ENCODE measurements at regions not wholly inside any gene's neighbourhood (a gene's known extent, or its start where the extent isn't known, plus 50 kb on each side); places are given as distances from the start of the nearest gene placed in this dataset.

- no peak overlapping the region for H3K4me3 ChIP-seq (ENCODE audit: control insufficient read depth in 2 of 3, extremely low read depth in 1 of 3, insufficient read depth in 2 of 3, low read depth in 1 of 3, low read length in 3 of 3)
- dilution Hi-C loops (cut with MboI; ENCODE audit: extremely low pct_ligation_motif_present, low sequenced_read_pairs): no loop called here
Measured at GRCh38 chr18:77876319-77876865, 626.7 kb downstream of the GALR1 start.

GRCh38 chr18:77879829-77880228 is 630.2 kb downstream of the GALR1 start:
- Histone ChIP-seq H2AFZ (ENCODE audit: control insufficient read depth, low read length) (no peak overlapping the region), H3K9ac (ENCODE audit: control insufficient read depth, extremely low read depth, insufficient read depth, low read length) (no peak overlapping the region), H3K4me3 (ENCODE audit: control insufficient read depth in 2 of 3, extremely low read depth in 1 of 3, insufficient read depth in 2 of 3, low read depth in 1 of 3, low read length in 3 of 3) (no peak overlapping the region), H4K20me1 (ENCODE audit: control insufficient read depth, extremely low read depth, insufficient read depth, low read length) (no peaks in the 10 kb centered on the region), H3K27ac (ENCODE audit: control insufficient read depth, insufficient read depth, low read length) (no peak overlapping the region), H3K9me1 (ENCODE audit: control insufficient read depth, extremely low read depth, insufficient read depth, low read length) (no peaks in the 10 kb centered on the region), H3K36me3 (ENCODE audit: control insufficient read depth in 2 of 2, extremely low read depth in 1 of 2, insufficient read depth in 2 of 2, low read length in 2 of 2) (no peaks in the 10 kb centered on the region), H3K4me1 (ENCODE audit: control insufficient read depth, extremely low read depth, insufficient read depth, low read length) (no peaks in the 10 kb centered on the region), H3K79me2 (ENCODE audit: control insufficient read depth, insufficient read depth, low read length) (no peaks in the 10 kb centered on the region), H3K27me3 (ENCODE audit: control insufficient read depth, extremely low read depth, insufficient read depth, low read length) (no peaks in the 10 kb centered on the region), H3K9me3 (ENCODE audit: control insufficient read depth, low read depth, low read length) (peaks cover 10% of the 10 kb centered on the region), H3K4me2 (ENCODE audit: control insufficient read depth, extremely low read depth, insufficient read depth, low read depth, low read length) (no peak overlapping the region)
- dilution Hi-C loops (cut with MboI; ENCODE audit: extremely low pct_ligation_motif_present, low sequenced_read_pairs): no loop called here
- DNase-seq (ENCODE audit: low read depth, low spot score) (no peak), FAIRE-seq (no peak)
- TF ChIP-seq EZH2 (IDR thresholded peaks at IDR 0.05; ENCODE audit: low read length) (no peak), CTCF (optimal IDR thresholded peaks at IDR 0.05 in 1 of 3, IDR thresholded peaks at IDR 0.05 in 1 of 3, conservative IDR thresholded peaks at IDR 0.05 in 1 of 3; ENCODE audit: extremely low read depth in 1 of 3, insufficient read depth in 2 of 3, low read length in 3 of 3) (no peak)

More at GRCh38 chr18:77876319-77876865, 626.7 kb downstream of the GALR1 start:
- H4K20me1 ChIP-seq (ENCODE audit: control insufficient read depth, extremely low read depth, insufficient read depth, low read length): no peaks in the 10 kb centered on the region
- no peak overlapping the region for H3K4me2 ChIP-seq (ENCODE audit: control insufficient read depth, extremely low read depth, insufficient read depth, low read depth, low read length)
- FAIRE-seq: no peak
- H3K9me3 ChIP-seq (ENCODE audit: control insufficient read depth, low read depth, low read length): peaks cover 12% of the 10 kb centered on the region
- no peak overlapping the region for H3K9ac ChIP-seq (ENCODE audit: control insufficient read depth, extremely low read depth, insufficient read depth, low read length)
- H3K27me3 ChIP-seq (ENCODE audit: control insufficient read depth, extremely low read depth, insufficient read depth, low read length): no peaks in the 10 kb centered on the region
- no peaks in the 10 kb centered on the region for H3K36me3 ChIP-seq (ENCODE audit: control insufficient read depth in 2 of 2, extremely low read depth in 1 of 2, insufficient read depth in 2 of 2, low read length in 2 of 2)
- H2AFZ ChIP-seq (ENCODE audit: control insufficient read depth, low read length): no peak overlapping the region
- DNase-seq (ENCODE audit: low read depth, low spot score): no peak
- H3K4me1 ChIP-seq (ENCODE audit: control insufficient read depth, extremely low read depth, insufficient read depth, low read length): no peaks in the 10 kb centered on the region
- H3K9me1 ChIP-seq (ENCODE audit: control insufficient read depth, extremely low read depth, insufficient read depth, low read length): no peaks in the 10 kb centered on the region
- no peak overlapping the region for H3K27ac ChIP-seq (ENCODE audit: control insufficient read depth, insufficient read depth, low read length)
- TF ChIP-seq CTCF (optimal IDR thresholded peaks at IDR 0.05 in 1 of 3, IDR thresholded peaks at IDR 0.05 in 1 of 3, conservative IDR thresholded peaks at IDR 0.05 in 1 of 3; ENCODE audit: extremely low read depth in 1 of 3, insufficient read depth in 2 of 3, low read length in 3 of 3): no peak
- no peak for TF ChIP-seq EZH2 (IDR thresholded peaks at IDR 0.05; ENCODE audit: low read length)
- H3K79me2 ChIP-seq (ENCODE audit: control insufficient read depth, insufficient read depth, low read length): no peaks in the 10 kb centered on the region

Measured in keratinocyte (primary cell).